Activated CD4-positive, alpha-beta T cell treated with anti-CD3 and anti-CD28 coated beads, Interleukin-2, amount 10 ng/mL, durations not matched to agents 7 days and 5 days (primary cell): ENCODE measurements at regions not wholly inside any gene's neighbourhood (a gene's known extent, or its start where the extent isn't known, plus 50 kb on each side); places are given as distances from the start of the nearest gene placed in this dataset.

Experiments used
- CTCF ChIA-PET: fragments of 350-600 bp; sonication (Branson Sonifier 250); formaldehyde crosslinking; loops from one replicate; lab custom pipeline; 2021; ENCODE audit warnings: antibody characterized with exemption; lab: Charles Lee
- POLR2A ChIA-PET: fragments of 350-600 bp; sonication (Branson Sonifier 250); formaldehyde crosslinking; loops from one replicate; lab custom pipeline; 2021; ENCODE audit warnings: antibody characterized with exemption; lab: Charles Lee
- DNase-seq: peaks from one replicate; pipeline ENCODE4 v3.0.0-alpha.2; 2020
- H3K27ac Mint-ChIP-seq: one replicate; pipeline ENCODE4 v1.8.0; 2021; ENCODE audit warnings: mild to moderate bottlenecking, moderate library complexity, mixed read lengths
- H3K27me3 Mint-ChIP-seq: one replicate; pipeline ENCODE4 v1.8.0; 2021; ENCODE audit warnings: mixed read lengths
- H3K36me3 Mint-ChIP-seq: one replicate; pipeline ENCODE4 v1.8.0; 2021; ENCODE audit warnings: low read depth, mixed read lengths
- H3K4me1 Mint-ChIP-seq: one replicate; pipeline ENCODE4 v1.8.0; 2021; ENCODE audit warnings: mixed read lengths
- H3K4me3 Mint-ChIP-seq: one replicate; pipeline ENCODE4 v1.8.0; 2021; ENCODE audit warnings: mild to moderate bottlenecking, moderate library complexity, mixed read lengths
- H3K9me3 Mint-ChIP-seq: one replicate; pipeline ENCODE4 v1.8.0; 2021; ENCODE audit warnings: mixed read lengths

GRCh38 chr4:45663003-45663402 is 460.9 kb downstream of the GABRG1 start:
- no peaks in the 10 kb centered on the region for H3K27me3 Mint-ChIP-seq
- ChIA-PET POLR2A (no interaction called here), CTCF (no interaction called here)
- H3K9me3 Mint-ChIP-seq, result no peaks in the 10 kb centered on the region
- H3K4me3 Mint-ChIP-seq, result no peak overlapping the region
- no peaks in the 10 kb centered on the region for H3K4me1 Mint-ChIP-seq
- H3K36me3 Mint-ChIP-seq, result no peaks in the 10 kb centered on the region
- DNase-seq, result no peak
- H3K27ac Mint-ChIP-seq, result no peak overlapping the region

GRCh38 chr4:45661893-45662292 is 462.0 kb downstream of the GABRG1 start:
- no peak for DNase-seq
- H3K36me3 Mint-ChIP-seq, result no peaks in the 10 kb centered on the region
- H3K9me3 Mint-ChIP-seq, result no peaks in the 10 kb centered on the region
- H3K4me3 Mint-ChIP-seq, result no peak overlapping the region
- no peak overlapping the region for H3K27ac Mint-ChIP-seq
- no peaks in the 10 kb centered on the region for H3K4me1 Mint-ChIP-seq
- ChIA-PET CTCF (no interaction called here), POLR2A (no interaction called here)
- no peaks in the 10 kb centered on the region for H3K27me3 Mint-ChIP-seq

GRCh38 chr4:45650545-45650944 is 473.3 kb downstream of the GABRG1 start:
- ChIA-PET POLR2A (no interaction called here), CTCF (no interaction called here)
- Mint-ChIP-seq H3K27ac (no peak overlapping the region), H3K4me3 (no peak overlapping the region), H3K9me3 (peaks cover 3% of the 10 kb centered on the region), H3K4me1 (no peaks in the 10 kb centered on the region), H3K27me3 (no peaks in the 10 kb centered on the region), H3K36me3 (no peaks in the 10 kb centered on the region)
- no peak for DNase-seq

- Mint-ChIP-seq H3K9me3 (peaks cover 3% of the 10 kb centered on the region), H3K27ac (no peak overlapping the region), H3K27me3 (no peaks in the 10 kb centered on the region), H3K36me3 (no peaks in the 10 kb centered on the region), H3K4me3 (no peak overlapping the region), H3K4me1 (no peaks in the 10 kb centered on the region)
- ChIA-PET POLR2A (no interaction called here), CTCF (no interaction called here)
- no peak for DNase-seq
These were observed 475.0 kb downstream of the GABRG1 start for GRCh38 chr4:45648846-45649245.

- no peak overlapping the region for H3K4me3 Mint-ChIP-seq
These were observed 476.0 kb downstream of the GABRG1 start for GRCh38 chr4:45647823-45648222.

GRCh38 chr4:45646885-45647590 is 476.8 kb downstream of the GABRG1 start:
- POLR2A ChIA-PET, result no interaction called here
- no peak for DNase-seq
- no peaks in the 10 kb centered on the region for H3K36me3 Mint-ChIP-seq
- H3K27ac Mint-ChIP-seq, result no peak overlapping the region
- CTCF ChIA-PET, result no interaction called here
- no peak overlapping the region for H3K4me3 Mint-ChIP-seq
- H3K27me3 Mint-ChIP-seq, result no peaks in the 10 kb centered on the region
- H3K9me3 Mint-ChIP-seq, result peaks cover 3% of the 10 kb centered on the region
- H3K4me1 Mint-ChIP-seq, result no peaks in the 10 kb centered on the region

More at GRCh38 chr4:45647823-45648222, 476.0 kb downstream of the GABRG1 start:
- Mint-ChIP-seq H3K4me1 (no peaks in the 10 kb centered on the region), H3K9me3 (peaks cover 3% of the 10 kb centered on the region), H3K36me3 (no peaks in the 10 kb centered on the region), H3K27me3 (no peaks in the 10 kb centered on the region), H3K27ac (no peak overlapping the region)
- POLR2A ChIA-PET, result no interaction called here
- CTCF ChIA-PET, result no interaction called here
- DNase-seq, result no peak

GRCh38 chr4:45640281-45640680 is 483.6 kb downstream of the GABRG1 start:
- ChIA-PET POLR2A (no interaction called here), CTCF (no interaction called here)
- Mint-ChIP-seq H3K4me3 (no peak overlapping the region), H3K27ac (no peak overlapping the region), H3K9me3 (no peaks in the 10 kb centered on the region), H3K36me3 (no peaks in the 10 kb centered on the region), H3K27me3 (no peaks in the 10 kb centered on the region), H3K4me1 (no peaks in the 10 kb centered on the region)
- no peak for DNase-seq

- no peak for DNase-seq
- Mint-ChIP-seq H3K9me3 (no peaks in the 10 kb centered on the region), H3K27ac (no peak overlapping the region), H3K4me3 (no peak overlapping the region), H3K4me1 (no peaks in the 10 kb centered on the region), H3K27me3 (no peaks in the 10 kb centered on the region), H3K36me3 (no peaks in the 10 kb centered on the region)
- POLR2A ChIA-PET, result no interaction called here
- CTCF ChIA-PET, result no interaction called here
These were observed 485.2 kb downstream of the GABRG1 start for GRCh38 chr4:45638641-45639040.

- Mint-ChIP-seq H3K9me3 (no peaks in the 10 kb centered on the region), H3K4me3 (no peak overlapping the region)
- CTCF ChIA-PET, result no interaction called here
These were observed 487.7 kb downstream of the GABRG1 start for GRCh38 chr4:45636175-45636574.

GRCh38 chr4:45629717-45630116 is 494.1 kb downstream of the GABRG1 start:
- no peak for DNase-seq
- CTCF ChIA-PET, result no interaction called here
- peaks cover 2% of the 10 kb centered on the region for H3K9me3 Mint-ChIP-seq
- POLR2A ChIA-PET, result no interaction called here
- H3K4me1 Mint-ChIP-seq, result no peaks in the 10 kb centered on the region
- no peak overlapping the region for H3K27ac Mint-ChIP-seq
- H3K36me3 Mint-ChIP-seq, result no peaks in the 10 kb centered on the region
- no peaks in the 10 kb centered on the region for H3K27me3 Mint-ChIP-seq
- H3K4me3 Mint-ChIP-seq, result no peak overlapping the region

More at GRCh38 chr4:45636175-45636574, 487.7 kb downstream of the GABRG1 start:
- Mint-ChIP-seq H3K27me3 (no peaks in the 10 kb centered on the region), H3K36me3 (no peaks in the 10 kb centered on the region), H3K4me1 (no peaks in the 10 kb centered on the region), H3K27ac (no peak overlapping the region)
- POLR2A ChIA-PET, result no interaction called here
- no peak for DNase-seq

- H3K27ac Mint-ChIP-seq, result no peak overlapping the region
- H3K4me3 Mint-ChIP-seq, result no peak overlapping the region
- ChIA-PET POLR2A (no interaction called here), CTCF (no interaction called here)
- H3K36me3 Mint-ChIP-seq, result no peaks in the 10 kb centered on the region
- no peaks in the 10 kb centered on the region for H3K9me3 Mint-ChIP-seq
- H3K27me3 Mint-ChIP-seq, result no peaks in the 10 kb centered on the region
- no peaks in the 10 kb centered on the region for H3K4me1 Mint-ChIP-seq
- no peak for DNase-seq
These were observed 501.9 kb downstream of the GABRG1 start for GRCh38 chr4:45621971-45622370.

GRCh38 chr4:45620808-45621207 is 503.0 kb downstream of the GABRG1 start:
- Mint-ChIP-seq H3K4me1 (no peaks in the 10 kb centered on the region), H3K27ac (no peak overlapping the region), H3K36me3 (no peaks in the 10 kb centered on the region), H3K27me3 (no peaks in the 10 kb centered on the region), H3K4me3 (no peak overlapping the region), H3K9me3 (no peaks in the 10 kb centered on the region)
- ChIA-PET CTCF (no interaction called here), POLR2A (no interaction called here)
- no peak for DNase-seq

- no peak for DNase-seq
- POLR2A ChIA-PET, result no interaction called here
- no peaks in the 10 kb centered on the region for H3K4me1 Mint-ChIP-seq
- peaks cover 7% of the 10 kb centered on the region for H3K9me3 Mint-ChIP-seq
- H3K27ac Mint-ChIP-seq, result no peak overlapping the region
- CTCF ChIA-PET, result no interaction called here
- no peaks in the 10 kb centered on the region for H3K36me3 Mint-ChIP-seq
- no peaks in the 10 kb centered on the region for H3K27me3 Mint-ChIP-seq
- no peak overlapping the region for H3K4me3 Mint-ChIP-seq
These were observed 527.3 kb downstream of the GABRG1 start for GRCh38 chr4:45596379-45597101.
